Stimulated activated naive CD8-positive, alpha-beta T cell treated with anti-CD3 and anti-CD28 coated beads, Interleukin-15, amount 100 ng/mL, for 72 hours (primary cell): ENCODE measurements at regions not wholly inside any gene's neighbourhood (a gene's known extent, or its start where the extent isn't known, plus 50 kb on each side); places are given as distances from the start of the nearest gene placed in this dataset.
A peak's percentile ranks its signal among the peaks of the same experiment; 100 is the strongest.

Experiments
- ATAC-seq: fragments of 150-1000 bp; cut with Tn5 transposase; 2 replicates; pipeline ENCODE4 v1.10.0; 2021; ENCODE audit warnings: mild to moderate bottlenecking, moderate library complexity
- DNase-seq, 2 donors: peaks; one replicate each; pipeline ENCODE4 v3.0.0; 2021 to 2022
- H3K27ac Mint-ChIP-seq, 2 donors: one replicate each; pipeline ENCODE4 v1.8.0; 2022; ENCODE audit warnings: mild to moderate bottlenecking in 2 of 2, mixed read lengths in 2 of 2, moderate library complexity in 2 of 2
- H3K27me3 Mint-ChIP-seq: one replicate; pipeline ENCODE4 v1.8.0; 2022; ENCODE audit warnings: mixed read lengths
- H3K4me1 Mint-ChIP-seq: one replicate; pipeline ENCODE4 v1.8.0; 2022; ENCODE audit warnings: mild to moderate bottlenecking, mixed read lengths
- H3K4me3 Mint-ChIP-seq, 2 donors: one replicate each; pipeline ENCODE4 v1.8.0; 2022; ENCODE audit warnings: mild to moderate bottlenecking in 2 of 2, mixed read lengths in 2 of 2, moderate library complexity in 1 of 2
- H3K9me3 Mint-ChIP-seq, 2 donors: one replicate each; pipeline ENCODE4 v1.8.0; 2022; ENCODE audit warnings: mixed read lengths in 2 of 2

DNA sequence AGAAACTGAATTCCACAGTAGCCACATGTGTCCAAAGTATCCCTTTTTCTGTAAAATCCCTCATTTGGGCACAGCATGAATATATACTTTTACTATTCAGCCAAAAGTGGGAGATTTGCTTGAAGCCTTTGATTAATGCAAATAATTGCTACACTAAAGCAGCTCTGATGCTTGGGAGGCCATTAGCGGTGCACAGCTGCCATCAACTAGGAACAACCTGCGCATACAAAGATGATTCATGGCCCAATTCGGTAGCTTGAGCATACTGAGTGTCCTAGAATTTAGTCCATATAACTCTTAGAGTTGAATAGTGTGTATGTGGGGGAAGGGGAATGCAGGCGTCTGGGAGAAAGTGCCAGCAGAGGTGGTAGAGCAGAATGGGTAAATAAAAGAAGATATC lies 277.0 kb upstream of the RMST start:
- Mint-ChIP-seq H3K4me3 (no peak overlapping the region), H3K27me3 (no peaks in the 10 kb centered on the region), H3K27ac (no peak overlapping the region), H3K9me3 (peaks cover 0 to 15% of the 10 kb centered on the region in 2 donors), H3K4me1 (no peaks in the 10 kb centered on the region)
- DNase-seq (no peak), ATAC-seq (no peak)

DNA sequence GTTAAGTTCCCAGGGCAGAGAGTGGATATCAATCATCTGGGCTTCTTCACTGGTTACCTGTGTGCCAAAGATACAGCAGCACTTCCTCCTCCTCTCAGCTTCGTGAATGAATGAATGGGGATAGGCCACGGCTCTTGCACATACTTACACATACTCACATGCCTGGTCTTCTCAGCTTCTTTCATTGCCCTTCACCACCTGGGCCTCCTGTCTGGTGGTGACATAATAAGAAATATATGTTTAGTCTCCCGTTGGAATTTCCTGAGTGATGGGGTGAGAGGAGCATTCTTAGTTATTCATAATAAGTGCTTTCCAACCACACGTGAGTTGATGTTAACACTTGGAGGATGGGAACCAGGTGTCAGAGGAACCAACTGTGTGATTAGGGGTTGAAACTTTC lies 268.1 kb upstream of the RMST start:
- H3K27ac Mint-ChIP-seq, result no peak overlapping the region
- no peaks in the 10 kb centered on the region for H3K27me3 Mint-ChIP-seq
- DNase-seq, result no peak
- no peak for ATAC-seq
- no peaks in the 10 kb centered on the region for H3K4me1 Mint-ChIP-seq
- H3K4me3 Mint-ChIP-seq, result no peak overlapping the region
- H3K9me3 Mint-ChIP-seq, result peaks cover 0 to 9% of the 10 kb centered on the region in 2 donors

DNA sequence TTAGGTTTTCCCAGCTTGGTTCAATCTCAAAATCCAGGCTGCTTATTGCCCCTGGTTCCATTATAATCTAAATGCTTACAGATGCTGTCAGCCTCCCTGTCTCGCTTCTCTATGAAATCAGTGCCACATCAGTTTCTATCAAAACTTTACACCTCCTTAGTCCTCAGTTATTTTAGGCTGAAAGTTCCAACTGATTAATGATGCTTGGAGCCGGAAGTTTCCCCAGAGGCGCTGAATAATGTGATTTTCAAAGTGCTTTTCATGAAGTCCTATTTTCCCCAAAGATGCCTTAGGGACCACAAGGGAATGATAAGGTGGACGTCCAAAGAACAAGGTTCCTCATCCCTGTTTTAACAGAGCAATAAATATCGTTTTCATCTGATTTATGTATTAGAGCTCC lies 262.4 kb upstream of the RMST start:
- H3K27me3 Mint-ChIP-seq, result no peaks in the 10 kb centered on the region
- H3K4me1 Mint-ChIP-seq, result no peaks in the 10 kb centered on the region
- no peak for ATAC-seq
- no peak overlapping the region for H3K4me3 Mint-ChIP-seq
- no peak for DNase-seq
- H3K9me3 Mint-ChIP-seq, result no peaks in the 10 kb centered on the region
- H3K27ac Mint-ChIP-seq, result no peak overlapping the region

DNA sequence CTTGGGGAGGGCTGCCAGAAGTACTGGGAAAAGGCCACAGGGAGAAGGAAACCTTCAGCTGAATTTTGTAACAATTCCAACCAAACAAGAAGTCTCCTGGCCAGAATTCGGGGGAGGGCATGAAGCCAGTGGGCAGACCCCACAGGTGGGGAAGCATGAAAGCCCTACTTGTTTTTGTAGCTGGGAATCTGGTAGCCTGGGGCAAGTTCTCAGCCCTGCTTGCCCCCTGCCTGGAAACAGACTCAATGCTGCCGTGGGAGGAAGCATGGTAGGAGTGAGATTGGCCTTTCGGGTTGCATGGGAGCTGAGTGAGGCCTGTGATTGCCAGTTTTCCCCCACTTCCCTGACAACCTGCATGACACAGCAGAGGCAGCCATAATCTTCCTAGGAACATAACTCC lies 259.2 kb upstream of the RMST start:
- no peak for DNase-seq
- no peak for ATAC-seq
- Mint-ChIP-seq H3K27ac (no peak overlapping the region), H3K4me3 (no peak overlapping the region), H3K4me1 (no peaks in the 10 kb centered on the region), H3K27me3 (no peaks in the 10 kb centered on the region), H3K9me3 (peaks cover 0 to 5% of the 10 kb centered on the region in 2 donors)

- ATAC-seq (no peak), DNase-seq (no peak)
- Mint-ChIP-seq H3K27me3 (no peaks in the 10 kb centered on the region), H3K4me1 (no peaks in the 10 kb centered on the region), H3K9me3 (peaks cover 0 to 16% of the 10 kb centered on the region in 2 donors), H3K4me3 (no peak overlapping the region), H3K27ac (peak overlapping the region in 1 of 2 donors; percentile 21)
Measured at GRCh38 chr12:97209997-97210396, 252.6 kb upstream of the RMST start.

- H3K9me3 Mint-ChIP-seq, result peaks cover 0 to 16% of the 10 kb centered on the region in 2 donors
- DNase-seq, result no peak
- H3K4me3 Mint-ChIP-seq, result no peak overlapping the region
- peak overlapping the region in 1 of 2 donors; percentile 2 for H3K27ac Mint-ChIP-seq
- no peaks in the 10 kb centered on the region for H3K27me3 Mint-ChIP-seq
- ATAC-seq, result no peak
- H3K4me1 Mint-ChIP-seq, result no peaks in the 10 kb centered on the region
Measured at GRCh38 chr12:97211416-97211930, 251.1 kb upstream of the RMST start.

DNA sequence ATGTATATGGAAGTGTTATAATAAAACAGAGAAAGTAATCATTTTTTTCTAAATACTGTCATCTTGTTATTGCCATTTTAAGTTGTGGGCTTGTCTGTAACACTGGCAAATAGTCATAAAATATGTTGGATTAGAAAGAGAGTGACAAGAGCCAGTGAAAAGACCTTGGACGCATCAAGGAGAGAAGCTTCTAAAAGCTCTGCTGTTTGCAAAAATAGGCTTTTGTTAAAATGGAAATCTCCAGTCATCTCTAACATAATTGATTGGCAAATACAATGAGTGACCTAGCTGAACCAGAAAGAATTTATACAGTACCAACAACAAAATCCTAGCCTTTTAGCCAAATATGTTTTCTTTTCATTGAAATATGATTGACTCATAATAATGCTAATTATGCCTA lies 245.8 kb upstream of the RMST start:
- Mint-ChIP-seq H3K9me3 (no peaks in the 10 kb centered on the region), H3K4me3 (no peak overlapping the region), H3K27me3 (peaks cover 13% of the 10 kb centered on the region), H3K4me1 (no peaks in the 10 kb centered on the region), H3K27ac (no peak overlapping the region)
- ATAC-seq (no peak), DNase-seq (no peak)

DNA sequence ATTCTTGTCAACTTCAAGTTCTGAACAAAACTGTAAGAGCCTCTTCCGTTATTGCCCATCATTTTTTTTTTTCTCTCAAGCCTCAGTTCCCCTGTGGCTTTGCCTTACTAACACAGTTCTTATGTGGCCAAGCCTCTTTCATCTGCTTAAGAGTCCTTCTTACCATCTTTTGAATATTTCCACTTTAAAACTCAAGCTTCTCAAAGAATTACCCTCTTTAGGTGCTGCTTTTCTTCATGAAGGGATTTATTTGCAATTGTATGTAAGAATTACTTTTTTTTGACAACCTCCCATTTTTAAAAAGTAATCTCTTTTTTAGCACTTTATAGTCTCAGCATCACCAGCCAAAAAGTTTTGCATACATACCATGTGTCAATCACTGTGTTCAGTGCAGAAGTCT lies 240.2 kb upstream of the RMST start:
- ATAC-seq (no peak), DNase-seq (no peak)
- Mint-ChIP-seq H3K4me3 (no peak overlapping the region), H3K27me3 (peaks cover 19% of the 10 kb centered on the region), H3K27ac (no peak overlapping the region), H3K4me1 (no peaks in the 10 kb centered on the region), H3K9me3 (no peaks in the 10 kb centered on the region)

DNA sequence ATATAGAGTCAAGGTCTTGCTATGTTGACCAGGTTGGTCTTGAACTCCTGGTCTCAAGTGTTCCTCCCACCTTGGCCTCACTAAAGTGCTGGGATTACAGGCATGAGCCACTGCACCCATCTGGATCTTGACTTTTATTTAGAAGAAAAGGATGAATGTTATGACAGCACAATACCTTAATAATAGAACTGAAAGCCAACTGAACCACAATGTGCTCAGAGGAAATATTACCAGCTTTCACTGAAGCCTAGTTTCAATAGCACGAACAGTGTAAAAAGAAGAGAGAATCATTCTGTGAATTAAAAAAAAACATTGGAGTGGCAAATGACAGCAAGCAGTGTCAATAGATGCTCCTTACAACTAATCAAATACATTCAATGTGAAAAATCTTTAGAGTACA lies 239.2 kb upstream of the RMST start:
- DNase-seq (no peak), ATAC-seq (no peak)
- Mint-ChIP-seq H3K27me3 (peaks cover 19% of the 10 kb centered on the region), H3K9me3 (peaks cover 0 to 2% of the 10 kb centered on the region in 2 donors), H3K4me3 (no peak overlapping the region), H3K4me1 (no peaks in the 10 kb centered on the region), H3K27ac (no peak overlapping the region)

DNA sequence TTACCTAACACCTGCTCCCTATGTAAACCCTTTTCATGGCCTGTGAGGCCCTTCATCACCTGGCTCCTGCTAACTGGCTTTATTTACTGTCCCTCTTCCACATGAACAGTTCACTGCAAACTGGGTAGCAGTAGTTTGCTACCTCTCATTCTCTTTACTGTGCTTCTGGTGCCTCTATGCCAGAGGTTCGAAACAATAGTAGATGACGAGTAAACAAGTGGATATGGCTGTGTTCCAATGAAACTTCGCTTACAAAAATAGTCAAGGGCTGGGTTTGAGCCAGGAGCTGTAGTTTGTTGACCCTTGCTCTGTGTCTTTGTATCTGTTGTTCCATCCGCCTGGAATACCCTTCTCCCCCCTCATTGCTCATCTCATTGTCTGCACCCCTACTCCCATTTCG lies 233.6 kb upstream of the RMST start:
- DNase-seq, result no peak
- Mint-ChIP-seq H3K27ac (no peak overlapping the region), H3K27me3 (no peaks in the 10 kb centered on the region), H3K4me1 (no peaks in the 10 kb centered on the region), H3K9me3 (peaks cover 0 to 9% of the 10 kb centered on the region in 2 donors), H3K4me3 (no peak overlapping the region)
- ATAC-seq, result no peak

GRCh38 chr12:97235102-97235501 lies 227.5 kb upstream of the RMST start:
- ATAC-seq (no peak), DNase-seq (no peak)
- Mint-ChIP-seq H3K9me3 (no peaks in the 10 kb centered on the region), H3K27me3 (no peaks in the 10 kb centered on the region), H3K4me1 (no peaks in the 10 kb centered on the region), H3K27ac (no peak overlapping the region), H3K4me3 (no peak overlapping the region)

GRCh38 chr12:97246368-97246767 lies 216.2 kb upstream of the RMST start:
- no peak for DNase-seq

DNA sequence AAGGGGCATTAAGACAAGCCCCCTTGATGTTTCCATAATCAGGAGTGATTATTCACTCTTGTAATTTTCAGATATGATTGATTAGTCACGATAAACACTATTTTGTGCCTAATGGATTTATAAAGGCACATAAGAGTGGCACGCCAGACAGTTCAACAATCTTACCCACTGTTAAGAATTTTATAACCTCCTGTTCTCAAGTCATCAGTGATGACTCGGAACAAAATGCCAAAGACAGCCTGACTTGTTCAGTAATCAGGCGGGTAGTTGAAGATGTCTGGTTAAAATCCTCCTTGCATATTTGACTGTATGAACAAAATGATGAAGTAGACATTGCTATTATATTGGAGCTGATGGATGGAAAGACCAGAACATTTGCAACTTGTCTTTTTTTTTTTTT lies 212.1 kb upstream of the RMST start:
- Mint-ChIP-seq H3K27ac (no peak overlapping the region), H3K9me3 (no peaks in the 10 kb centered on the region)
- ATAC-seq, result no peak

More at GRCh38 chr12:97246368-97246767, 216.2 kb upstream of the RMST start:
- H3K9me3 Mint-ChIP-seq, result no peaks in the 10 kb centered on the region
- ATAC-seq, result no peak
- H3K4me3 Mint-ChIP-seq, result no peak overlapping the region
- H3K27me3 Mint-ChIP-seq, result no peaks in the 10 kb centered on the region
- no peak overlapping the region for H3K27ac Mint-ChIP-seq
- H3K4me1 Mint-ChIP-seq, result no peaks in the 10 kb centered on the region

GRCh38 chr12:97257726-97258125 lies 204.9 kb upstream of the RMST start:
- no peaks in the 10 kb centered on the region for H3K4me1 Mint-ChIP-seq
- ATAC-seq, result no peak
- no peak overlapping the region for H3K27ac Mint-ChIP-seq

More for the DNA sequence above, 212.1 kb upstream of the RMST start:
- H3K27me3 Mint-ChIP-seq, result no peaks in the 10 kb centered on the region
- no peak overlapping the region for H3K4me3 Mint-ChIP-seq
- no peak for DNase-seq
- no peaks in the 10 kb centered on the region for H3K4me1 Mint-ChIP-seq

GRCh38 chr12:97259098-97259497 lies 203.5 kb upstream of the RMST start:
- DNase-seq, result no peak
- H3K4me3 Mint-ChIP-seq, result no peak overlapping the region
- H3K9me3 Mint-ChIP-seq, result no peaks in the 10 kb centered on the region
- no peaks in the 10 kb centered on the region for H3K27me3 Mint-ChIP-seq
- H3K4me1 Mint-ChIP-seq, result no peaks in the 10 kb centered on the region
- no peak overlapping the region for H3K27ac Mint-ChIP-seq
- no peak for ATAC-seq

More at GRCh38 chr12:97257726-97258125, 204.9 kb upstream of the RMST start:
- Mint-ChIP-seq H3K4me3 (no peak overlapping the region), H3K9me3 (no peaks in the 10 kb centered on the region), H3K27me3 (no peaks in the 10 kb centered on the region)
- DNase-seq, result no peak

DNA sequence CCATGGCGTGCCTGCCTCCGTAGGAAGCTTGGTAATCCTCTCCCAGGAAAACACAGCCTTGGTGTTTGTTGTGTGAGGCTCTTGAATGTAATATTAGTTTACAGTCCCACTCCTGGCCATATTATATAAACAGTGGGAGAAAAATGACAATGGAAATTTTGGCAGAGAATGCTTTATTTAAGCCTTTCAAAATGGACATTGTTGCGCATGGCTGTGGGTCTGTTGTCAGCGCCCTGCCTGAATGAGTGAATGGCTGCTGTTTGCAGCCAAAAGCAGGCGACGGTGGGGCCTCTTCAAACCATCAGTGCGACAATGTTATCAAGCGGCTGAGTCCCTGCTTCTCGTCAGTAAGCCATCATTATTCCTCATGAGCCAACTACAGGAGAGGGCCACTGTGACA lies 201.8 kb upstream of the RMST start:
- DNase-seq (no peak), ATAC-seq (no peak)
- no peaks in the 10 kb centered on the region for H3K4me1 Mint-ChIP-seq
- H3K4me3 Mint-ChIP-seq, result no peak overlapping the region
- peaks cover 7% of the 10 kb centered on the region for H3K27me3 Mint-ChIP-seq
- no peaks in the 10 kb centered on the region for H3K9me3 Mint-ChIP-seq
- H3K27ac Mint-ChIP-seq, result no peak overlapping the region

DNA sequence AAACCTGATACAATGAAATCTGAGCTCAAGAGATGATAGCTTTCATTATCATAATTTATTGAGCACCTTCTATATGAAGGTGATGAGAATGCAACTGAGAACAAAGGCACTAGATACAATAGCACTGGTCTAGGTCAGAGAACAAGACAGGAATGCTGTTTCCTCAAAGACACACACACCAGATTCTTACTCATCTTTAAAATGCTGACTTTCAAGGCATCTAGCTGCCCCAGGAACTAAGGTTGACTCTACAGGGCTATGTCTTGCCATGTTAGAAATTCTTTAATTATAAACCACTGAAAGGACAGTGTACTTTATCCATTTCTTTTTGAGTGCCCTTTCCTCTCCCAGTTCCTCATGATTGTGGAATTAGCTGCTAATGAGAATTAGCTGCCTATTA lies 195.4 kb upstream of the RMST start:
- ATAC-seq, result no peak
- no peak for DNase-seq
- H3K9me3 Mint-ChIP-seq, result peaks cover 0 to 6% of the 10 kb centered on the region in 2 donors

More for the DNA sequence above, 195.4 kb upstream of the RMST start:
- Mint-ChIP-seq H3K4me1 (no peaks in the 10 kb centered on the region), H3K27ac (no peak overlapping the region), H3K27me3 (peaks cover 14% of the 10 kb centered on the region), H3K4me3 (no peak overlapping the region)
